Neuronal stem cell (in vitro differentiated cells): ENCODE measurements at regions not wholly inside any gene's neighbourhood (a gene's known extent, or its start where the extent isn't known, plus 50 kb on each side); places are given as distances from the start of the nearest gene placed in this dataset.

Experiments used
- DNase-seq: peaks from one replicate; pipeline ENCODE4 v3.0.0-alpha.2; 2013; ENCODE audit warnings: low spot score
- H2AFZ ChIP-seq: one replicate; pipeline ENCODE4 v1.6.1; 2013; ENCODE audit warnings: mild to moderate bottlenecking, low read length, inconsistent platforms
- H2AK5ac ChIP-seq: 2 replicates; pipeline ENCODE4 v1.6.1; 2013; ENCODE audit warnings: low read depth, mild to moderate bottlenecking, inconsistent platforms, low read length, moderate library complexity, mixed read lengths
- H2BK120ac ChIP-seq: 2 replicates; pipeline ENCODE4 v1.6.1; 2013; ENCODE audit warnings: low read depth, mild to moderate bottlenecking, inconsistent platforms, low read length, moderate library complexity, mixed read lengths
- H2BK12ac ChIP-seq: one replicate; pipeline ENCODE4 v1.6.1; 2013; ENCODE audit warnings: low read length, inconsistent platforms
- H2BK15ac ChIP-seq: 2 replicates; pipeline ENCODE4 v1.6.1; 2013; ENCODE audit warnings: mild to moderate bottlenecking, low read length, inconsistent platforms, mixed read lengths
- H2BK5ac ChIP-seq: one replicate; pipeline ENCODE4 v1.6.1; 2013; ENCODE audit warnings: inconsistent platforms, mild to moderate bottlenecking, low read length, moderate library complexity
- H3K14ac ChIP-seq: one replicate; pipeline ENCODE4 v1.6.1; 2013; ENCODE audit warnings: low read length, inconsistent platforms
- H3K18ac ChIP-seq: 2 replicates; pipeline ENCODE4 v1.6.1; 2013; ENCODE audit warnings: low read length, inconsistent platforms
- H3K23ac ChIP-seq: 2 replicates; pipeline ENCODE4 v1.6.1; 2013; ENCODE audit warnings: low read depth, mild to moderate bottlenecking, mixed read lengths, low read length, inconsistent platforms; ENCODE audit not compliant: poor library complexity
- H3K27ac ChIP-seq: replicated peaks from 3 replicates; pipeline ENCODE4 v1.5.1; 2013; ENCODE audit warnings: low read length, inconsistent platforms
- H3K27me3 ChIP-seq, 3 experiments: 2 replicates each; pipeline ENCODE4 v1.6.1; 2013; ENCODE audit warnings: low read length in 3 of 3, mild to moderate bottlenecking in 2 of 3, inconsistent platforms in 1 of 3, low read depth in 1 of 3, mixed read lengths in 1 of 3, moderate library complexity in 1 of 3; ENCODE audit not compliant: control insufficient read depth in 3 of 3, insufficient read depth in 3 of 3
- H3K36me3 ChIP-seq, 2 donors: replicated peaks in 1 of 2; 2 replicates each; pipeline ENCODE4 v1.6.1; 2013; ENCODE audit warnings: low read length in 2 of 2; ENCODE audit not compliant: control insufficient read depth in 2 of 2, insufficient read depth in 2 of 2
- H3K4ac ChIP-seq: 2 replicates; pipeline ENCODE4 v1.6.1; 2013; ENCODE audit warnings: inconsistent platforms, mild to moderate bottlenecking, low read length, moderate library complexity
- H3K4me1 ChIP-seq, 2 donors: 1 replicate in 1 of 2; 2 replicates in 1 of 2; pipeline ENCODE4 v1.6.1; 2013; ENCODE audit warnings: low read length in 2 of 2, low read depth in 1 of 2; ENCODE audit not compliant: control insufficient read depth in 2 of 2, insufficient read depth in 1 of 2
- H3K4me2 ChIP-seq: one replicate; pipeline ENCODE4 v1.6.1; 2013; ENCODE audit warnings: mild to moderate bottlenecking, low read length, inconsistent platforms; ENCODE audit not compliant: insufficient read depth, poor library complexity, severe bottlenecking
- H3K4me3 ChIP-seq, 2 donors: 2 replicates each; pipeline ENCODE4 v1.5.1; 2013; ENCODE audit warnings: low read length in 2 of 2, mild to moderate bottlenecking in 2 of 2, inconsistent platforms in 1 of 2, moderate library complexity in 1 of 2
- H3K79me1 ChIP-seq: one replicate; pipeline ENCODE4 v1.6.1; 2013; ENCODE audit warnings: low read depth, mild to moderate bottlenecking, inconsistent platforms, low read length, moderate library complexity
- H3K9ac ChIP-seq: one replicate; pipeline ENCODE4 v1.6.1; 2013; ENCODE audit warnings: mild to moderate bottlenecking, low read depth, low read length, inconsistent platforms; ENCODE audit not compliant: poor library complexity
- H3K9me3 ChIP-seq, 2 donors: replicated peaks in 1 of 2; 2 replicates each; pipeline versions ENCODE3 to v1.6.1; 2013; ENCODE audit warnings: low read length in 2 of 2, mild to moderate bottlenecking in 2 of 2, inconsistent platforms in 1 of 2, low read depth in 1 of 2, mixed read lengths in 1 of 2, moderate library complexity in 1 of 2; ENCODE audit not compliant: control insufficient read depth in 2 of 2, insufficient read depth in 1 of 2
- H4K8ac ChIP-seq: one replicate; pipeline ENCODE4 v1.6.1; 2013; ENCODE audit warnings: low read depth, mild to moderate bottlenecking, inconsistent platforms, low read length, moderate library complexity
- H4K91ac ChIP-seq: one replicate; pipeline ENCODE4 v1.6.1; 2013; ENCODE audit warnings: low read length, low read depth, mild to moderate bottlenecking, inconsistent platforms; ENCODE audit not compliant: poor library complexity
- WGBS, 2 donors: extraction: QIAGEN DNeasy Blood & Tissue Kit; methylation state at CpG; one replicate each; pipeline ENCODE4 v1.1.7; 2013; ENCODE audit warnings: missing lambda C conversion rate in 2 of 2, mixed read lengths in 1 of 2; ENCODE audit not compliant: insufficient read length in 2 of 2, insufficient replicate concordance in 1 of 2; ENCODE audit errors: extremely low coverage in 2 of 2; 5-methylcytosine and 5-hydroxymethylcytosine counted together

DNA sequence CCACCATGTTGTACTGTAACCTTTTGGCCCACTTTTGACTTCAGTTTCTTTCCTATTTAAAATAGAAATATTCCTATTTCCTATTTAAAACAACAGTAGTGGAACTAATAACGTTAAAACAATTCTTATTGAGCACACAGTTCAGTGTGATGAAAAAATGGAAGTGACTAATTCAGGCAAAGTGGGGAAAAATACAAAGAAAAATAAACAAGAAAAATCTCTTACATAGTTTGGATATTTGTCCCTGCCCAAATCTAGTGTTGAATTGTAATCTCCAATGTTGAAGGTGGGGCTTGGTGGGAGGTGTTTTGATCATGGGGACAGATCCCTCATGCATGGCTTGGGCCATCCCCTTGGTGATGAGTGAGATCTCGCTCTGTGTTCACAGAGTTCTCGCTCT, 198.1 kb upstream of the CPHXL start:
- Histone ChIP-seq H3K4me3 (no peak overlapping the region), H2BK15ac (no peak overlapping the region), H2BK5ac (no peak overlapping the region), H2BK120ac (no peak overlapping the region), H4K91ac (no peak overlapping the region), H3K27me3 (no peaks in the 10 kb centered on the region), H2BK12ac (no peak overlapping the region), H3K27ac (no peak overlapping the region), H3K4ac (no peak overlapping the region), H3K18ac (no peak overlapping the region), H3K4me1 (no peaks in the 10 kb centered on the region), H2AFZ (no peak overlapping the region), H2AK5ac (no peak overlapping the region), H3K14ac (no peak overlapping the region), H3K4me2 (no peak overlapping the region), H3K36me3 (no peaks in the 10 kb centered on the region), H3K79me1 (no peaks in the 10 kb centered on the region), H4K8ac (no peak overlapping the region), H3K9ac (no peak overlapping the region), H3K9me3 (no peaks in the 10 kb centered on the region), H3K23ac (no peak overlapping the region)
- no peak for DNase-seq
- WGBS, 2 donors = no CpG with 5 or more reads among the region's 3 CpGs

DNA sequence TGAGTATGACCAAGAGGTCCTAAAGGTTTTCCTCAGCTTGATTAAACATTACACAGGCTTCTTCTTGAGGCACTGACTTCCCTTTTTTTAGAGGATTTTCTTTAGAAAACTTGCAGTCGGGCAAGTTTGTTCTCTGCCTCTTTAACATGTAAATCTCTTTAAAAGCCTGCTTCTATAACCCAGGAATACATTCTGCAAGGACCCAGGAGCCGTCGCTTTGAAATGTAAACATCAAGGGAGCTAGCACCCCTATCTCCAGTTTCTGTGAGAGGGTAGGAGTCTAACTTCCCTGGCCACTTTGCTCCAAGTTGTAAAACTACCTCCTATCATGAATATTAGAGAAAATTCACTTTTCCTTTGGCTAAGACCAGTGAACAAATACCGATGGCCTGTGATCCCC, 201.5 kb upstream of the CPHXL start:
- H4K8ac ChIP-seq = no peak overlapping the region
- no CpG with 5 or more reads among the region's 4 CpGs for WGBS, 2 donors
- H3K4me1 ChIP-seq = no peaks in the 10 kb centered on the region
- no peaks in the 10 kb centered on the region for H3K9me3 ChIP-seq
- DNase-seq = no peak
- H3K23ac ChIP-seq = no peak overlapping the region
- no peaks in the 10 kb centered on the region for H3K27me3 ChIP-seq
- H2AK5ac ChIP-seq = no peak overlapping the region
- no peak overlapping the region for H3K4me3 ChIP-seq
- H2BK12ac ChIP-seq = no peak overlapping the region
- no peak overlapping the region for H4K91ac ChIP-seq
- H3K4me2 ChIP-seq = no peak overlapping the region
- no peak overlapping the region for H2BK120ac ChIP-seq
- H3K18ac ChIP-seq = no peak overlapping the region
- H3K27ac ChIP-seq = no peak overlapping the region
- no peak overlapping the region for H3K4ac ChIP-seq
- no peak overlapping the region for H3K14ac ChIP-seq
- H3K36me3 ChIP-seq = no peaks in the 10 kb centered on the region
- no peak overlapping the region for H3K9ac ChIP-seq
- H2BK15ac ChIP-seq = no peak overlapping the region
- no peaks in the 10 kb centered on the region for H3K79me1 ChIP-seq
- no peak overlapping the region for H2BK5ac ChIP-seq
- no peak overlapping the region for H2AFZ ChIP-seq

DNA sequence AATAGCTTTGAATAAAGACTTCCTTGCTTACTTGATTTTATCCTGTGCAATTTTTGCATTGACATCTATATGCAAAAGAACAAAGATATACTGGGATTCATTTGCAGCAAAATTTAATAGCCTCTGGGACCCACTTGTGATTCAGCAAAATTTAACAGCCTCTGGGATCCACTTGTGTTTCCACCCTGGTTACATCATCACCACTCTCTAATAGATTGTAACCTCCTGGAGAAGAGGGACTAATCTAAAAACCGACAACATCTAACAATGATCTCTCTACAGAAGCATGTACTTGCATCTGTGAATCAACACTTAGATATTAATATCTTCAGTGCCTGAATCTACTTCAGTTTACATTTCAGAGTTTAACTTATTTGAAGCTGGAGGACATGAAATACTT, 202.0 kb upstream of the CPHXL start:
- no peak overlapping the region for H3K9ac ChIP-seq
- H3K27ac ChIP-seq = no peak overlapping the region
- H2AFZ ChIP-seq = no peak overlapping the region
- no peaks in the 10 kb centered on the region for H3K27me3 ChIP-seq
- H3K36me3 ChIP-seq = no peaks in the 10 kb centered on the region
- no peak overlapping the region for H2AK5ac ChIP-seq
- H3K18ac ChIP-seq = no peak overlapping the region
- H4K8ac ChIP-seq = no peak overlapping the region
- no peak overlapping the region for H3K4me2 ChIP-seq
- no peaks in the 10 kb centered on the region for H3K79me1 ChIP-seq
- DNase-seq = no peak
- H3K4me3 ChIP-seq = no peak overlapping the region
- no peak overlapping the region for H2BK5ac ChIP-seq
- no peaks in the 10 kb centered on the region for H3K9me3 ChIP-seq
- no peaks in the 10 kb centered on the region for H3K4me1 ChIP-seq
- no peak overlapping the region for H2BK120ac ChIP-seq
- no peak overlapping the region for H2BK12ac ChIP-seq
- no peak overlapping the region for H3K4ac ChIP-seq
- no peak overlapping the region for H2BK15ac ChIP-seq
- no peak overlapping the region for H3K23ac ChIP-seq
- no peak overlapping the region for H4K91ac ChIP-seq
- H3K14ac ChIP-seq = no peak overlapping the region
- no CpG with 5 or more reads among the region's 1 CpG for WGBS, 2 donors

GRCh38 chr16:75929046-75929445, 202.8 kb upstream of the CPHXL start:
- no CpG with 5 or more reads among the region's 1 CpG for WGBS, 2 donors

More at GRCh38 chr16:75929046-75929445, 202.8 kb upstream of the CPHXL start:
- Histone ChIP-seq H2BK5ac (no peak overlapping the region), H2AK5ac (no peak overlapping the region), H3K27ac (no peak overlapping the region), H2AFZ (no peak overlapping the region), H4K91ac (no peak overlapping the region), H3K27me3 (no peaks in the 10 kb centered on the region), H3K79me1 (no peaks in the 10 kb centered on the region), H2BK12ac (no peak overlapping the region), H3K4me1 (no peaks in the 10 kb centered on the region), H2BK120ac (no peak overlapping the region), H3K36me3 (no peaks in the 10 kb centered on the region), H3K9ac (no peak overlapping the region), H3K18ac (no peak overlapping the region), H3K9me3 (no peaks in the 10 kb centered on the region), H3K4me3 (no peak overlapping the region), H3K4me2 (no peak overlapping the region), H4K8ac (no peak overlapping the region), H2BK15ac (no peak overlapping the region), H3K4ac (no peak overlapping the region), H3K14ac (no peak overlapping the region), H3K23ac (no peak overlapping the region)
- no peak for DNase-seq
